SIG-M5 treated with dmso at 0.1 percent for 504 hours (cell line): ENCODE measurements at regions not wholly inside any gene's neighbourhood (a gene's known extent, or its start where the extent isn't known, plus 50 kb on each side); places are given as distances from the start of the nearest gene placed in this dataset.
"Not testable (repeated sequence)": the region's sequence is repeated elsewhere in the genome, so short reads cannot be mapped to it uniquely, and the experiment has no call there.

ENCODE experiments used
- DNase-seq: peaks from one replicate; lab custom pipeline; 2025; ENCODE audit not compliant: unreplicated experiment; lab: John Stamatoyannopoulos, UW

GRCh38 chr11:29629286-29629685, 387.5 kb downstream of the KCNA4 start:
- DNase-seq: no peak

- DNase-seq: no peak
Observed at GRCh38 chr11:29628609-29629008, 388.2 kb downstream of the KCNA4 start.

- no peak for DNase-seq
Observed at GRCh38 chr11:29627541-29627940, 389.3 kb downstream of the KCNA4 start.

GRCh38 chr11:29623144-29623722, 393.6 kb downstream of the KCNA4 start:
- DNase-seq: no peak

GRCh38 chr11:29616611-29617010, 400.2 kb downstream of the KCNA4 start:
- no peak for DNase-seq

GRCh38 chr11:29612423-29612822, 404.4 kb downstream of the KCNA4 start:
- DNase-seq: no peak

GRCh38 chr11:29606330-29607031, 410.3 kb downstream of the KCNA4 start:
- DNase-seq: no peak

- DNase-seq: not testable (repeated sequence)
Observed at GRCh38 chr11:29600151-29600575, 416.7 kb downstream of the KCNA4 start.

GRCh38 chr11:29584342-29584741, 432.5 kb downstream of the KCNA4 start:
- DNase-seq: no peak

- DNase-seq: no peak
Observed at GRCh38 chr11:29578806-29579205, 438.0 kb downstream of the KCNA4 start.

- DNase-seq: no peak
Observed at GRCh38 chr11:29564486-29564885, 452.3 kb downstream of the KCNA4 start.

GRCh38 chr11:29562183-29562582, 454.6 kb downstream of the KCNA4 start:
- DNase-seq: no peak

GRCh38 chr11:29553990-29554389, 462.8 kb downstream of the KCNA4 start:
- no peak for DNase-seq

GRCh38 chr11:29538339-29539036, 478.3 kb downstream of the KCNA4 start:
- DNase-seq: no peak

GRCh38 chr11:29534836-29535235, 482.0 kb downstream of the KCNA4 start:
- no peak for DNase-seq

- DNase-seq: no peak
Observed at GRCh38 chr11:29530961-29531360, 485.9 kb downstream of the KCNA4 start.

GRCh38 chr11:29527391-29527936, 489.4 kb downstream of the KCNA4 start:
- peak; percentile 94 for DNase-seq

- peak; percentile 83 for DNase-seq
Observed at GRCh38 chr11:29518389-29519174, 498.2 kb downstream of the KCNA4 start.

- DNase-seq: no peak
Observed at GRCh38 chr11:29511394-29511793, 505.4 kb downstream of the KCNA4 start.

GRCh38 chr11:29507376-29507775, 509.5 kb downstream of the KCNA4 start:
- no peak for DNase-seq

- no peak for DNase-seq
Observed at GRCh38 chr11:29495676-29496075, 521.2 kb downstream of the KCNA4 start.
